GM13976 (cell line): ENCODE measurements at regions not wholly inside any gene's neighbourhood (a gene's known extent, or its start where the extent isn't known, plus 50 kb on each side); places are given as distances from the start of the nearest gene placed in this dataset.
"Not testable (repeated sequence)": the region's sequence is repeated elsewhere in the genome, so short reads cannot be mapped to it uniquely, and the experiment has no call there.

Experiments used
- DNase-seq: peaks from one replicate; pipeline ENCODE4 v3.0.0; 2012; ENCODE audit warnings: low spot score
- in situ Hi-C: fragments of 300-500 bp; cut with MboI; formaldehyde crosslinking; loops from one replicate; pipeline ENCODE4 v1.12.0; 2022; ENCODE audit warnings: low sequenced_read_pairs, mixed read lengths, inconsistent platforms; ENCODE audit not compliant: unreplicated experiment
- TF ChIP-seq, protein P1 (sequence below): IDR thresholded peaks from 2 replicates; pipeline ENCODE4 v1.5.1; 2012; ENCODE audit warnings: borderline replicate concordance, mild to moderate bottlenecking; ENCODE audit not compliant: insufficient read depth; ENCODE audit errors: extremely low read depth, missing control alignments, control extremely low read depth

DNA sequence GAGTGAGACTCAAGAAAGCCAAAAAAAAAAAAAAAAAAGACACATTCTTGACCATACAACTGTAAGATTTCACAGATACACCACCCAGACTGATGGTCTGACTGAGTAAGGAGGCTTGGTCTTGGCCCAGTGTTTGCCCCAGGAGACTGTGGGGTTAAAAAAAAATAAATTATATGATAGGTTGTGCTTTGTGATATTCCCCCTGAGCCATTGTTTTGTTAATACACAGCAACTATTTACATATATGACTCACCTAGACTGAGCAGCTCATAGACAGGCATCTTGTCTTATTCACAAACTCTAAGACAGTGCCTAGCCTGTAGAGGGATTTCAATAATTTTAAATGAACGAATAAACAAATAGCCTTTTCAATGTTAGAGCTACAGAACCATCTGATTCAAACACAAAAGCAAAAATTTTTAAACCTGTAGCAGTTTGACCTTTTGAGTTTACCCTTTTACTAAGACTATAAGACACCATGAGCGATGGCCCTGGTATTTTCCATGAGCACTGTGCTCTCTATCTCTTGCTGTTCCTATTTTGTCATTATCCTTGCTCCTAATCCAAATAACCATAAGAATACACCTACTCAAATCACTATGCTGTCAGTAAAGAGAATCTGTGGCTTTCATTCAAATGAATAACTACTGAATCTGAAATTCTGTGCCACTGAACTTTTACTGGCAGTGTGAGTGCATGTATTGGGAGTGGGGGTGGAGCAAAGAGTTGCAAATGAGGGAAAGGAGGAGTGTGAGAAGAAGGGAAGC lies 199.4 kb upstream of the PTBP2 start:
- DNase-seq = no peak
- TF ChIP-seq, protein P1, sequence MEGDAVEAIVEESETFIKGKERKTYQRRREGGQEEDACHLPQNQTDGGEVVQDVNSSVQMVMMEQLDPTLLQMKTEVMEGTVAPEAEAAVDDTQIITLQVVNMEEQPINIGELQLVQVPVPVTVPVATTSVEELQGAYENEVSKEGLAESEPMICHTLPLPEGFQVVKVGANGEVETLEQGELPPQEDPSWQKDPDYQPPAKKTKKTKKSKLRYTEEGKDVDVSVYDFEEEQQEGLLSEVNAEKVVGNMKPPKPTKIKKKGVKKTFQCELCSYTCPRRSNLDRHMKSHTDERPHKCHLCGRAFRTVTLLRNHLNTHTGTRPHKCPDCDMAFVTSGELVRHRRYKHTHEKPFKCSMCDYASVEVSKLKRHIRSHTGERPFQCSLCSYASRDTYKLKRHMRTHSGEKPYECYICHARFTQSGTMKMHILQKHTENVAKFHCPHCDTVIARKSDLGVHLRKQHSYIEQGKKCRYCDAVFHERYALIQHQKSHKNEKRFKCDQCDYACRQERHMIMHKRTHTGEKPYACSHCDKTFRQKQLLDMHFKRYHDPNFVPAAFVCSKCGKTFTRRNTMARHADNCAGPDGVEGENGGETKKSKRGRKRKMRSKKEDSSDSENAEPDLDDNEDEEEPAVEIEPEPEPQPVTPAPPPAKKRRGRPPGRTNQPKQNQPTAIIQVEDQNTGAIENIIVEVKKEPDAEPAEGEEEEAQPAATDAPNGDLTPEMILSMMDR = no peak
- in situ Hi-C loops = no loop called here

DNA sequence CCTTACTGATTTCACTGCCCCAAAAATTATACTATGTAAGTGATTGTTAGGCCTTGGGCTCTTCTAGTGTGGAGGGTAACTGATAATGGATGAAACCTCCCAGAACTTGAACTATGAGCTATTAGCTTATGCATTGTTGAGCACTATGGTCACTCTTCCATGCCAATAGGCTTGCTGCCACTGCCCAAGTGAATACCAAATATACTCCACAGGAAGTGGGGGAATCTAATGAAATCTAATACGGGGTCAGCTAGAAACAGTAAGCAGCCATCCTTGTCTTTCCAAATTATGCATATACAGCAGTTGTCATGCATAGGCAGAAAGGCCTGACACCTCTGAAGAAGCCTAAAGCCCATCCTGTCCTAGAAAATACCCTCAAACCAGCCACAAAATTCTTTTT lies 198.7 kb upstream of the PTBP2 start:
- no peak for DNase-seq
- TF ChIP-seq, protein P1 = no peak
- in situ Hi-C loops = no loop called here

DNA sequence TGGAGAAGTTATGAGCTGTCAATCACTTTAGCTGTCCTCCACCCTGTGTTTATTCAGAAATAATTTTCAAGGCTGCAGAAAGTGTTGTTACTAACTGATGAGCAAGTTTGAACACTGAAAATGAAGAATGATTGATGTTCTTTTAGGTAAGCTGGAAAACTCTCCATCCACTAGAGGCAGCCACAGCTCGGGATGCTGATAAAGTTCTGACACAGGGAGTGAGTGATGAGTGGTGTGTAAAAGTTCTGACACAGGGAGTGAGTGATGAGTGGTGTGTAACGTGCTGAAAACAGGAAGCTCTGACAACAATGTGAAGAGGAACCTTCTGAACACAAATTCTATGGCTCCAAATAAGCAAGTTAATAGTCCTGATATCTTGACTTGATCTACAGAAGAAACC lies 197.5 kb upstream of the PTBP2 start:
- TF ChIP-seq, protein P1 = no peak
- in situ Hi-C loops = no loop called here
- no peak for DNase-seq

DNA sequence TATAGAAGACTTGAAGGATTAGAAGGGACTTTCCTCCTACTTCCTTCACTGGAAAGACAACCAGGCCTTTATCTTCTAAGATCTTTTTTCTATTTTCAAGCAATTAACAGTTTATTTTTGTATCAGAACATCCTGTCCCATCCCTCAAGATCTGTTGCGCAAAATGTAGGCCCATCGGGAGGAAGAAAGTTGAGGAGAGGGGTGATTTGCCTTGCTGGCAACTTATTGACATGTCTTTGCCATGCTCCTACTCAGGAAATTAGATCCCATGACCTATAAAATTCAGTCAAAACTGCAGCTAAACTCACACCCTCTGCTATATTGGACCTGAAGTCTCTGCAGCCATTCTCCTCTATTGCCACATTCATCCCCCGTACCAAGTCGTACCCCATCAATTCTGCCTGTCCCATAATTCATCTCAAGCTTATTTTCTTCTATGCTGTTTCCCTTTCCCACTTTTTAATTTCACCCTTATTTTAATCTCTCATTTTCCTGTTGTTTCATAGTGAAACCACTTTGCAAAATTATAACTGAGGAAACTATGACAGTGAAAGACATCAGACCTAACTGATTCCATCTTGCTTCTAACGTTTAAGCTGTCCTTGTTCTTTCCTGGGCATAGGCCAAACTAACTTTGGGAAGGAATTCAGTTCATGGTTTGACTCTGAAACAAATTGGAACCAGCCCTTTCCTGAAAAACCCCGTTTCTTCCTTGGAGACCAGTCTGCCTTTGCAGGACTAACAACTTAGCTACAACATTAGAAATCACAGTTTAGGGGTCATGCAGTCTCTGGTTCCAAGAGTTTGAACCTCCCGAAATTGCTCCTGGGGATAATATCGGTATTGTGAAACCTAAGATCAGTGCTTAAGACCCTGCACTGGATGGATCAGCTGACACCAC lies 195.7 kb upstream of the PTBP2 start:
- no peak for DNase-seq
- TF ChIP-seq, protein P1 = no peak
- in situ Hi-C loops = no loop called here

DNA sequence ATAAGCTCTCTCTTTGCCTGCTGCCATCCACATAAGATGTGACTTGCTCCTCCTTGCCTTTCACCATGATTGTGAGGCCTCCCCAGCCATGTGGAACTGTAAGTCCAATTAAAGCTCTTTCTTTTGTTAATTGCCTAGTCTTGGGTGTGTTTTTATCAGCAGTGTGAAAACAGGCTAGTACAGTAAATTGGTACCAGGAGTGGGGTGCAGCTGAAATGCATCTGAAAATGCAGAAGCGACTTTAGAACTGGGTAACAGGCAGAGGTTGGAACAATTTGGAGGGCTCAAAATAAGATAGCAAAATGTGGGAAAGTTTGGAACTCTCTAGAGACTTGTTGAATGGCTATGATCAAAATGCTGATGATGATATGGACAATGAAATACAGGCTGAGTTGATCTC lies 192.9 kb upstream of the PTBP2 start:
- in situ Hi-C loops, DNase-seq: not testable (repeated sequence)

DNA sequence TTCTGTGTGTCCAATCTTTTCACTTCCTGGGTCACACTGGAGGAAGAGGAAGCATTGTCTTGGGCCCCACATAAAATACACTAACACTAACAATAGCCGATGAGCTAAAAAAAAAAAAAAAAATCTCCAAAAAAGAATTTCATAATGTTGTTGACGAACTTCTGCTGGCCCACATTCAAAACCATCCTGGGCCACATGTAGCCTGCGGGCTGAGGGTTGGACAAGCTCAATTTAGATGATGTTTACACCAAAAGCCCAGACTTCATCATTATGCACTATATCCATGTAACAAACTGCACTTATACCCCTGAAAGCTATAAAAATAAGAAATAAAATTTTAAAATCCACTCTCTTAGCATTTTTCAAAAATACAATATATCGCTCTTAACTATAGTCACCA lies 187.8 kb upstream of the PTBP2 start:
- TF ChIP-seq, protein P1 = no peak
- in situ Hi-C loops = no loop called here
- no peak for DNase-seq

DNA sequence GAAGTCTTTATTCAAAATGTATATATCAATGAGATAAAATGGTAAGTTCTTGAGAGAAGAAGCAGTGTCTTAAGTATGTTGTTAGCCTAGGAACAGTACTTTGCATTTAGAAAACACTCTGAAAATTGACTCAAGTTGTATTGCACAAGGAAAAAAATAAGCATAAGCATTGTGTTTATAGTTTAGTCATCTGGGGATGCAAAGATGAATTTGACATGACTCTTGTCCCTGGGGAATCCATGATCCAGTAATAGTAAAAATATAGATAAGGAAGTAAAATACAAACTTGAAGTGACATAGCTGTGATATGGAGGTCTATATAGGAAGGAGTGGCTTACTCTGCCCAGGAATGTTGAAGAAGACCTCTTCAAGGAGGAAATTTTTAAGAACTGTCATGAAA lies 185.0 kb upstream of the PTBP2 start:
- no peak for DNase-seq
- in situ Hi-C loops = no loop called here
- TF ChIP-seq, protein P1 = no peak
